ENCODE measurements at regions not wholly inside any gene's neighbourhood (a gene's known extent, or its start where the extent isn't known, plus 50 kb on each side); places are given as distances from the start of the nearest gene placed in this dataset.
A peak's percentile ranks its signal among the peaks of the same experiment; 100 is the strongest.
"Not testable (repeated sequence)": the region's sequence is repeated elsewhere in the genome, so short reads cannot be mapped to it uniquely, and the experiment has no call there.

GRCh38 chr10:118834370-118834769 lies 79.6 kb upstream of the CACUL1 start:
- DNase-seq (ENCODE audit: insufficient read length, low spot score); FAIRE-seq: not testable (repeated sequence)

- no peak for FAIRE-seq
- no peak for DNase-seq (ENCODE audit: insufficient read length, low spot score)
Measured at GRCh38 chr10:118835682-118836326, 81.0 kb upstream of the CACUL1 start.

GRCh38 chr10:118838364-118838763 lies 83.6 kb upstream of the CACUL1 start:
- DNase-seq (ENCODE audit: insufficient read length, low spot score): no peak
- FAIRE-seq: no peak

GRCh38 chr10:118839348-118839747 lies 84.6 kb upstream of the CACUL1 start:
- no peak for DNase-seq (ENCODE audit: insufficient read length, low spot score)
- no peak for FAIRE-seq

GRCh38 chr10:118840071-118840775 lies 85.5 kb upstream of the CACUL1 start:
- no peak for FAIRE-seq
- DNase-seq (ENCODE audit: insufficient read length, low spot score): no peak

- DNase-seq (ENCODE audit: insufficient read length, low spot score) (no peak), FAIRE-seq (no peak)
Measured at GRCh38 chr10:118840776-118841468, 86.2 kb upstream of the CACUL1 start.

GRCh38 chr10:118841881-118842605 lies 87.3 kb upstream of the CACUL1 start:
- FAIRE-seq: no peak

GRCh38 chr10:118842843-118843624 lies 88.3 kb upstream of the CACUL1 start:
- DNase-seq (ENCODE audit: insufficient read length, low spot score) (no peak), FAIRE-seq (no peak)

More at GRCh38 chr10:118841881-118842605, 87.3 kb upstream of the CACUL1 start:
- DNase-seq (ENCODE audit: insufficient read length, low spot score): no peak

GRCh38 chr10:118843647-118844265 lies 89.0 kb upstream of the CACUL1 start:
- no peak for FAIRE-seq

GRCh38 chr10:118844731-118845521 lies 90.2 kb upstream of the CACUL1 start:
- DNase-seq (ENCODE audit: insufficient read length, low spot score) (no peak), FAIRE-seq (no peak)

More at GRCh38 chr10:118843647-118844265, 89.0 kb upstream of the CACUL1 start:
- DNase-seq (ENCODE audit: insufficient read length, low spot score): no peak

GRCh38 chr10:118845776-118846175 lies 91.0 kb upstream of the CACUL1 start:
- no peak for FAIRE-seq
- no peak for DNase-seq (ENCODE audit: insufficient read length, low spot score)

- FAIRE-seq (peak; percentile 87), DNase-seq (ENCODE audit: insufficient read length, low spot score) (peak; percentile 30)
Measured at GRCh38 chr10:118850418-118851061, 95.8 kb upstream of the CACUL1 start.

GRCh38 chr10:118851062-118852035 lies 96.6 kb upstream of the CACUL1 start:
- FAIRE-seq (no peak), DNase-seq (ENCODE audit: insufficient read length, low spot score) (no peak)

- no peak for DNase-seq (ENCODE audit: insufficient read length, low spot score)
- FAIRE-seq: no peak
Measured at GRCh38 chr10:118853916-118854315, 99.1 kb upstream of the CACUL1 start.

GRCh38 chr10:118856106-118856505 lies 101.3 kb upstream of the CACUL1 start:
- DNase-seq (ENCODE audit: insufficient read length, low spot score) (no peak), FAIRE-seq (no peak)

- FAIRE-seq (no peak), DNase-seq (ENCODE audit: insufficient read length, low spot score) (no peak)
Measured at GRCh38 chr10:118865998-118866693, 111.4 kb upstream of the CACUL1 start.

GRCh38 chr10:118867768-118868167 lies 113.0 kb upstream of the CACUL1 start:
- DNase-seq (ENCODE audit: insufficient read length, low spot score) (no peak), FAIRE-seq (no peak)

All from GM19239 (cell line).